ENCODE measurements at regions not wholly inside any gene's neighbourhood (a gene's known extent, or its start where the extent isn't known, plus 50 kb on each side); places are given as distances from the start of the nearest gene placed in this dataset.

- Histone ChIP-seq H4K5ac (ENCODE audit: insufficient read length, low read depth, low read length) (no peak overlapping the region), H3K27ac (ENCODE audit: insufficient read length, low read depth, low read length) (no peak overlapping the region), H2AK5ac (ENCODE audit: insufficient read length, low read length) (no peak overlapping the region)
These were observed 223.4 kb upstream of the DUSP10 start for GRCh38 chr1:221965252-221965651.

More at GRCh38 chr1:221965252-221965651, 223.4 kb upstream of the DUSP10 start:
- Histone ChIP-seq H3K4me2 (ENCODE audit: insufficient read depth, insufficient read length, low read length) (no peak overlapping the region), H4K91ac (ENCODE audit: insufficient read length, low read depth, low read length) (no peak overlapping the region), H3K18ac (ENCODE audit: insufficient read length, low read depth, low read length) (no peak overlapping the region), H3K23me2 (ENCODE audit: insufficient read length, low read depth, low read length, poor library complexity, severe bottlenecking) (no peaks in the 10 kb centered on the region), H3K4ac (ENCODE audit: low read depth, low read length) (no peak overlapping the region), H2BK12ac (ENCODE audit: insufficient read length, low read depth, low read length) (no peak overlapping the region), H3K56ac (ENCODE audit: insufficient read length, low read depth, low read length) (no peak overlapping the region), H2BK20ac (ENCODE audit: low read depth, low read length, poor library complexity, severe bottlenecking) (no peak overlapping the region), H2BK15ac (ENCODE audit: low read depth, low read length) (no peak overlapping the region), H3K79me1 (ENCODE audit: insufficient read depth, low read depth, low read length, poor library complexity, severe bottlenecking) (no peaks in the 10 kb centered on the region), H3T11ph (ENCODE audit: low read length) (no peak overlapping the region), H2BK5ac (ENCODE audit: insufficient read length, low read length) (no peak overlapping the region), H3K14ac (ENCODE audit: insufficient read depth, low read length) (no peak overlapping the region), H4K20me1 (ENCODE audit: control insufficient read depth, insufficient read depth, insufficient read length) (no peaks in the 10 kb centered on the region), H2BK120ac (ENCODE audit: low read depth, low read length, poor library complexity, severe bottlenecking) (no peak overlapping the region), H4K8ac (replicated peaks; ENCODE audit: insufficient read length, low read depth, low read length) (no peak overlapping the region), H3K23ac (ENCODE audit: insufficient read length, low read depth, low read length) (no peak overlapping the region), H3K79me2 (ENCODE audit: insufficient read depth, low read length) (no peaks in the 10 kb centered on the region), H3K9ac (ENCODE audit: extremely low read depth, insufficient read length, low read length) (no peak overlapping the region), H2AFZ (ENCODE audit: low read length) (no peak overlapping the region), H3K9me3 (ENCODE audit: control insufficient read depth, low read depth, low read length) (no peaks in the 10 kb centered on the region), H3K27me3 (ENCODE audit: insufficient read depth, low read length) (no peaks in the 10 kb centered on the region), H3K4me1 (ENCODE audit: insufficient read depth, low read length) (no peaks in the 10 kb centered on the region; the same call in 1 of the 2 replicates)
- no CpG with 5 or more reads among the region's 3 CpGs for whole genome bisulfite sequencing (ENCODE audit: extremely low coverage, insufficient read length, low lambda C conversion rate)
- Mint-ChIP-seq H3K36me3 (ENCODE audit: insufficient read depth in 1 of 3, low read depth in 3 of 3) (peaks cover 2 to 18% (median 4%) of the 10 kb centered on the region in 3 experiments; a peak in 5 of 7 replicates), H3K9me3 (peaks cover 6% of the 10 kb centered on the region in 2 experiments; a peak in 3 of 5 replicates), H3K4me1 (peaks cover 45 to 51% of the 10 kb centered on the region in 2 experiments), H3K27me3 (ENCODE audit: low read depth) (peaks cover 2% of the 10 kb centered on the region; the same call in 1 of the 2 replicates), H3K27ac (peak overlapping the region in 1 of 3 experiments; percentile 85; a peak in 1 of 7 replicates), H3K4me3 (no peak overlapping the region)
- TF ChIP-seq CTCF (conservative IDR thresholded peaks at IDR 0.05) = no peak
- no peak for DNase-seq
